GM19043 (cell line): ENCODE measurements at regions not wholly inside any gene's neighbourhood (a gene's known extent, or its start where the extent isn't known, plus 50 kb on each side); places are given as distances from the start of the nearest gene placed in this dataset.
"Not testable (repeated sequence)": the region's sequence is repeated elsewhere in the genome, so short reads cannot be mapped to it uniquely, and the experiment has no call there.

Experiments
- ATAC-seq: cut with Tn5 transposase; IDR thresholded peaks from one replicate; pipeline ENCODE4 v1.9.1; 2021; ENCODE audit warnings: low read depth; ENCODE audit not compliant: unreplicated experiment

DNA sequence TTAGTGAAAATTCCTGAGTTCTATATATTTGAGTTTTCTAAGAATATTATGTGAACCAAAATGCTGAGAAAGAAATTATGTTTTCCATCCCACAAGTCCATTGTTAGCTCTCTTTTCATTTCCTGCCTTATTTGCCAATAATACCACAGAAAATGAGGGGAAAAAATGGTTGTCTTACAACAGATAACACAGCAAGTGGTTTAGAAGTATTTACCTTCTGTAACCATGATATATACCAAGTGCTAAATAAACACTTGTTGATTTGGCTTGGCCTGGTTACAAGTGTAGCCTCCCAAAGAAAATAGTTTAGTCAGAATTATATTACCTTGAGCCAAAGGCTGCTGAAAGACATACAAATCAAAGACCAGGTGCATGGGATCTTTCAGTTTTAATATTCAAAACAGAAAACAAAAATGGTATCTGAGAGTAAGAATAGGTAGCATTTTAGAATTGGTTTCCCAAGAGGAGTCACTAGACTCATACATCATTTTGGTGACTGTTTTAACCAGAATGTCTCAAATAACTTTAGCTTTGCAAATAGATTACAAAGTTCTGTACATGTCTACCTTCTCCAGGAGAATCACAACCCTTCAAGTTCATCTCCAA, 439.8 kb upstream of the DYNLRB2 start:
- no peak for ATAC-seq

DNA sequence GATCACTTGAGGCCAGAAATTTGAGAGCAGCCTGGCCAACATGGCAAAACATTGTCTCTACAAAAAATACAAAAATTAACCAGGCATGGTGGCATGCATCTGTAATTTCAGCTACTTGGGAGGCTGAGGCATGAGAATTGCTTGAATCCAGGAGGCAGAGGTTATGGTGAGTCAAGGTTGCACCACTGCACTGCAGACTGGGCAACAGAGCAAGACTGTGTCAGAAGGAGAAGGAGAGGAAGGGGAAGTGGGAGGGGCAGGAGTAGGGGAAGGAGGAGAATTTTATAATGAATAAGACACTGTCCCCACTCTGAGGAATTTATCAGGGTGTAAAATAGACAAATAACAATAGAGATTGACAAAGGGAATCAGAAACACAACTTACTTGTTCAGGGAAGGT, 440.6 kb upstream of the DYNLRB2 start:
- ATAC-seq: no peak

DNA sequence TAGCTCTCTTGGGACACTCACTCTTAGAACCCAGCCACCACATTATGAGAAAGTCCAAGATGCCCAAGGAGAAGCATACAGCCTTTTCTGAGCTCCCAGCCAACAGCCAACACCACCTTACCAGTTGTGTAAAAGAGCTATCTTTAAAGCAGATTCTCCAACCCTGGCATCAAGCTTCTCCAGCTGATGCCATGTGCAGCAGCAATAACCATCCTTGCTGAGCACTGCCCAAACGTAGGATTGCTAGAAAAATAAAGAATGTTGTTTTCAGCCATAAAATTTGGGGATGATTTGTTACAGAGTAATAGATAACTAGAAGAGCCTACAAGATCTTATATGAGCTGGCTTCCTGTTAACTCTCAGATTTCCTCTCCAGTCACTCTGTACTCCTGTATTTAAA, 443.7 kb upstream of the DYNLRB2 start:
- no peak for ATAC-seq

DNA sequence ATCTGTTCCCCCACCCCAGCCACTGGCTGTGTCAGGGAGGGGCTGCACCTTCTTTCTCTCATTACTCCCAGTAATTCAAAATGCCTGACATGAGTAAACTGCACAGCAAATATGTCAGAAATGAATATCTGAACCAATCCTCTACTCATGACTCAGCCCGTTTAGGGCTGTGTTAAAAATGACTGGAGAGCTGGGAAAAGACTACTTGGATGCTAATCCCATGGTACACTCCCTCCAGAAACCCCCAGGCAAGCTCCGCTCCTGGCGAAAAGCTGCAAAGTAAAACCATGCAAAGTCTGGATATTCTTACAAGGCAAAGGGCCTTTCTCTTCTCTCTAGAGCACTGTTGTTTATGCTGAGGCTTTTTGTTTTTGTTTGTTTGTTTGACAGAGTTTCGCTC, 448.1 kb upstream of the DYNLRB2 start:
- no peak for ATAC-seq

DNA sequence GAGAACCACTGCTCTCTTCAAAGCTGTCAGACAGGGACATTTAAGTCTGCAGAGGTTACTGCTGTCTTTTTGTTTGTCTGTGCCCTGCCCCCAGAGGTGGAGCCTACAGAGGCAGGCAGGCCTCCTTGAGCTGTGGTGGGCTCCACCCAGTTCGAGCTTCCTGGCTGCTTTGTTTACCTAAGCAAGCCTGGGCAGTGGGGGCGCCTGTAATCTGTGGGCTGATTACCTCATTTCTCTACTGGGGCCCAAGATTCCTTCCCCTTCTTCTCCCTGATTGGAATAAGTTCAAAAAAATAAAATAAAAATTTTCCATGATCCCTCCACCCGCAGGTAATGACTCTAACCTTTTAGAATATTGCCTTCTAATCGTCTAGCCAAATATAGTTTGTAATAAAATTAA, 449.3 kb upstream of the DYNLRB2 start:
- ATAC-seq: not testable (repeated sequence)

DNA sequence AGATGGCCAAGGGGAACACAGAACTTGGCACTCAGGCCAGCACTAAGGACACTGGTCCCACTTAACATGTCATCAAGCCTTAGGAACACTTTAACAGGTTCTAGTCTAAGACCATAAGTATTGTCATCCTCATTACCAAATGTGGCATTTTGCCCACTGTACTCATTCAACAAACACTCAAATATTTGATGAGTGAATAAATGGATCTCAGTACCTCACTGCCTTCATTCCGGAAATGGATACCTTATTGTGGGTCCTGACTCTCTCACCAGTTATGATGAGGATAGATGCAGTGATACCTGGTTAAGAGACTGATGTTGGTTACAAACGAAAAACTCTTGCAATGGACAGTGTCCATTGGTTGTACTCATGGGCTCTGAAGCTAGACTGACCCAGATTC, 455.2 kb upstream of the DYNLRB2 start:
- ATAC-seq: no peak

DNA sequence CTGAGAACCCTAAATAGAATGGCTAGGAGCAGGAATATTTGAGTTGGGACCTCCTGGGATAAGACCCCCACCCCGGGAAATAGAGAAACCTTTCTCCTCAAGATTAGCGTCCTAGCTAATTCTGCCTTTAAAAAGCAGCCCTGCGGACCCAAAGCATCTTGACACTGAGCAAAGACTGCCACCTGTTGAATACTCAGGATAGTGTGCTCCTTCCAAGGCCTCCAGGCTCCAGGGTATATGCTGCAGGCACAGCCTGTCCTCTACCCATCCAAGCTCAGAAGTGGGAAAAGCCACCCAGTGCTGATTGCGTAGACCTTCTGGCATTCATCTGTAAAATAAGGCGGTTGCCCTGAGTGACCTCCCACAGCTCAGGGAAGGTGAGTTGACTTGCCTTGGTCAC, 456.2 kb upstream of the DYNLRB2 start:
- no peak for ATAC-seq

DNA sequence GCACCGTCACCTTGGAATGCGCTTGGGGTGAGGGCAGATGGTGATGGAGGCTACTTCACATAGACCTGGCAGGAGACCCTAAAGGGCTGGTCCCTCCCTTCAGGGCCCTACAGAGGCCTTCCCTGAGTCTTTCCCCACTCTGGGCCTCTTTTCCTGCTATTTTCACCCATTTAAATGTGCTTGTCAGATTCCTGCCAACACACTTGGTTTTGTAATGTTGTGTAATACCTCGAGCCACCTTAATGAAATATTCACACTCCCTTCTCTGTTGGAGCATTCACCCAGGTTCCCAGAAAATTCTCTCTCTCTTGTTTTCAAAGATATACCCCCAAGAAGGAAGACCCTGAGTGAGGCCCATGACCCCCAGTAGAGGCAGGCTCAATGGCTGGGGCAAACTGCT, 456.6 kb upstream of the DYNLRB2 start:
- ATAC-seq: no peak

DNA sequence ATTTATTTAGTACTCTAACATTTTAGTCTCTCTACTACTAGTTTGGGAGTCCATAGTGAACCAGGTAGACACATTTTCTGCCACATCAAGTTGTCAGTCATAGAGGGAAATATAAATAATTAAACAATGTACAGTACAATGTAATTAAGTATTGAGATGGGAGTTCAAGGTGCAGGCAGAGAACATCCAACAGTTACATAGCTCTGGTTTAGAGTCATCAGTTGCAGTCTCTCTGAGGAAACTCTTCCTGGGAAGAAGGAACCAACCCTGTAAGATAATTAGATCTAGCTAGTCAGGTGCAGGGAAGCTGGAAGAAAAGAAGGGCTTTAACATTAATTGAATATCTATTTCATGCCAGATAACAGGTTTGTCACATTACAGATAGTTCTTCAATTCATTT, 457.9 kb upstream of the DYNLRB2 start:
- no peak for ATAC-seq

DNA sequence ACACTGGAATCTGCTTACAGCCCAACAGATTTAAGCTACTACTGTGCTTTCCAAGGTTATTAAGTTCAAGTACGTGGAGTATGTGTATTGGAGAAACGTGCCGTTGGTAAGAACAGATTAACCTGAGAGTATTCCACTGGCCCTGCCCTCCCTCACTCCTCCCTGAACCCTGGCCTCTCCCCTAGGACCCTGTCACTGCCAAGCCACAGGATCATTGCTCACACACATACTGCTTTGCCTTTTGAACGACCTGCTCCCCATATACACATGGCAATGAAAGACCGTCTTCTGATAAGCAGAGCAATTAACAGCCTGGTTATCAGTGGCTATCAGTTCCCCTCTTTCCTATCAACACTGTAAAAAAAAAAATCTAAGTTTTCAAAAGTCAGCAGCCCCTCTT, 458.9 kb upstream of the DYNLRB2 start:
- no peak for ATAC-seq

DNA sequence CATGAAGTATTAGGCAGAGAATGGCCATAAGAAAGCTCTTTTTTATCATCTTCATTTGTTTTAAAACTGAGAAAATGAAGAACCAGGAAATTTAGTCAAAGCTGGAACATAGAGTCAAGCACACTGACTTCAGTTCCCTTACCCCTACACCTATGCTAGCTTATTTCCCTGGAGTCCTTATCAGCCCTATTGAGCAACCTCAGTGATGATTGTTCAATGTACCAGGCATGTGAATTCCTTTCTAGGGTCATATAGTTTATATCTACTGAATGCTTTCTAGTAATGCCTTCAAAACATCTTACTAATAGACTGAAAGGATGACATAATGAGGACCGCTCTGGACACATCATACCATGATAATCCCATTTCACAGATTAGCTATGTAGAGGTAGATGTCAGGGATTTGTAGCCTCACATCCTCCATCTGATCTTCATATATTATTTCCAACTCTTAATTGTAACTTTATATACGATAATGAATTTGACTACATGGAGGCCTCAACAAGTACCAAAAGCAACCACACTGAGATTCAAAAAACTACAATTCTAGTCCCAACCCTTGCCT, 460.4 kb upstream of the DYNLRB2 start:
- no peak for ATAC-seq

DNA sequence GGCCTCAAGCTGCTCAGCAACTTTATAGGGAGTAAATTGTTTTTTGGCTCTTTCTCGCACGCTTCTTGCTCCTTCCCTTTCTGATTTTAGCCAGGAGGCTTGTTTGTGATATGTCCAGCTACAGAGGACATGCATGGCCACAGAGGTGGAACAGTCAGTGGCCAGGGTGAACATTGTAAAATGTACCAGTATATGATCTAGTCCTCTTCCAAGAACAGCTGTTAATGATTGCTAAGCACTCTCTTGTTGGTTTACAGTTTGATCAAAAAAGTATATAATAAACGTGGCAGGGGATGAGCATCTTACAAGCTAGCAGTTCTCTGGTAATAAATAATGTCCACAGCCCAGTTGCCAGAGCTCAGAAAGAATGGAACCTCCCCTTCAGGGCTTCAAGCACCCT, 461.7 kb upstream of the DYNLRB2 start:
- no peak for ATAC-seq

DNA sequence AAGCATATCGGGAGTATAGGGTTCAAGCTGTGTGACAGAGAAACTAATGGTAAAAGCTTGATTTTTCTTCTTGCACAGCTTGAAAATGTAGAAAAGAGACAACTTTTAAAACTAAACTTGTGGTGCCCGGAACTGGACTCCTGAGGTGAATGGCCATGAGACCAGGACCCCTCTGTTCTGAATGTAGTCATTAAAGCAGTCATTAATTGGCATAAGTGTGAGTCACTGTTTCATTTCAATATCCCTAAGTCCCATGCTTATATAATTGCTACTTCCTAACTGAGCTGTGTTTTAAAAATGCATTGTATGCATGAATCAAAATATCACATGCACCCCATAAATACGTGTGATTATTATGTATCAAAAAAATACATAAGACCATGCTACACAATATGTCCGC, 463.1 kb upstream of the DYNLRB2 start:
- no peak for ATAC-seq

DNA sequence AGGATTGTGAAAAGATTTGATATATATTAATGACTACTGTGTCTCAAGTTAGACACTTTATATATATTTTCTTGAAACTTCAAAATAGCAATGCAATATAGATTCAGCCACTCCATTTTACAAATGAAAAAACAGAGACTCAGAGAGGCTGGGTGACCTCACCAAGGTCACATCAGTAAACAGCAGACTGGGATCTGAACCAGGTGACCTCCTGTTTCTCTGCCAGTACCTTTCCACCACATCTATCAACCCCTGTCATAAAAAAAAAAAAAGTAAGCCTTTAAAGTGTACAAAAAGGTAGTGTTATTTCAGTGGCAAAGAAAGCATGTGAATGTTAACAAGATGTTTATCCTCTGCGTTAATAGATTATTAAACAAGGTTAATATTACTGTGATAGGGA, 466.5 kb upstream of the DYNLRB2 start:
- ATAC-seq: no peak

DNA sequence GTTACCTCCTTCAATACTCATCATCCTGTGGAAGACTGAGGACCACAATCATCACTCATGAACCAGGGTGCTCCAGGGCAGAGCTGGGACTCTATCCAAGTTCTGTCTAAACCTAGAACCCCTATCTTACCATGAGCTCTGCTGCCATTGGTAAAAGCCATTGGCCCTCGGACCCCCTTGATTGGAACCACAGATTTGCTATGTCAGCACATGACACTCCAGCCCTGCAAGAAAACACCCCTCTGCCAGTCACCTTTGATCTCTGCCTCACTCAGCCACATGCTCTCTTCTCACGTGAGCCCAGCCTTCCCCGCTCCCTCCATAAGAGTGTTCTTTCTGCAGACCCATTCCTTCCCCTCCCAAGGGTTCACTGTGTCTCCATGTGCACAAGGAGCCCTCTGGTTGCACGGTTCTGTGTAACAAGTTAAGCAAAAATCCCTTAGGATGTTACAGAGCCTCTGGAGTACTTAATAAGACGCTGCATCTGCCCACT, 468.8 kb upstream of the DYNLRB2 start:
- no peak for ATAC-seq

DNA sequence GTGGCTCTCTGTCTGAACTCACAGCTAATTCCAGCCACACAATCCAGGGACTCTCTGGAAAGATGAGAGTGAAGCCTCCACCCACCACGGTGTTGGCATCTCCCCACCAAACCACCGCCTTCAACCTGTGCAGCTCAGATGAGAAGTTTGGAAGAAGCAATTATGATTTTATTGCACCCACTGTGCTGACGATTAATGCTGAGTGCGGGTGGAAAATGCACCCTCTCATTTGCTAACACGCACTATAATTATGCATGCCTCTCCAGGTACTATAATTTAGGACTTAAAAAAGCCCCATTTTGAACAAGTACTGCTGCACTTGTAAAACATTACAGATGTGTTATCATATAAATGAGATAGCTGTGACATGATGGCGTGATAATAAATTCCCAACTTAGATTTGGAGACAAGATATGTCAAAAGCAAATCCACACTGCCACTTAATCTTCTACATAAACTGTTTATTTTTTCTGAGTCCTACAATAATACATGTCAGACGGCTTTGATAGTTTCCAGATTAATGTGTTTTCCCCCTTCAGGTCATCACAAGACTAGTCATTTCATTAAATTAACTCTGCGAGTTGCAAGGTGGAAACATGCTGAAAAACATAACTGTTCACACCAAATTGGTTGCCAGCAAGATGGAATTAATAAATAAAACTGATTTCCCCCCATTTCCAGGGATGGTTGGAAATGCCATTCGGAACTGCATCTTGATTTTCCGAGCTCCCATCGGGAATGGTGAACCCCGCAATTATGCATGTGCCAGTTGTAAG, 466.5 kb upstream of the MAF start:
- no peak for ATAC-seq

DNA sequence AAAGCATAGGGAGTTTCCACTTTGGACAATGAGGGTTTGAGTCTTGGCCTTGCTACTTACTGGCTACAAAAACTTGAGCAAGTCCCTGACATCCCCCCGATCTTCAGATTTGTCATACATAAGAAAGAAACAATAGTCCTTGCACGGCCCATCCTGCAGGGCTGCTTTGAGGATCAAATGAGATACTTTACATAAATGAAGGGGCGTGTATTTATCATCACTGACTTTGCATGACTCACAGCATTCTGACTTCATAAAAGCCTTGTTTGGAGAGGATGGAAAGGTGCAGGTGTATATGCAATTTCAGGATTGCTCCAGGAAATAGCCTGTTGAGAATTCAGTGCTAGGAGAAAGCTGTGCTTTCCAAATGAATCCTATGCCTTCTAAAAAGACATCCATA, 465.0 kb upstream of the MAF start:
- no peak for ATAC-seq

DNA sequence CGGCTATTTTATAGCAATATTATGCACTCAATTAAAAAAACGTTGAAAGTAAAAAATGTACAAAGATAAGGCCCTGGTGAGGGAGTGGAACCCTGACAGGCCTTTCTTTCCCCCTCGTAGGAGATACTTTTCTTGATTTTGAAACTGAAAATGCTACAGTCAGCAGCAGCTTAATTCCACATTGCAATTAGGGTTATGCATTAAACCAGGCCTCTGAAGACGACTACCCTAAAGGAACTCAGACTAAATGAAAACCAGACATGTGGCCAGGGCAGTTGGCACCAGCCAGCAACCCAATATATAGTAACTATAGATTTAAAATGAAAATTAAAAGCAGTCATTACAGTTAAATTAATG, 463.2 kb upstream of the MAF start:
- no peak for ATAC-seq

DNA sequence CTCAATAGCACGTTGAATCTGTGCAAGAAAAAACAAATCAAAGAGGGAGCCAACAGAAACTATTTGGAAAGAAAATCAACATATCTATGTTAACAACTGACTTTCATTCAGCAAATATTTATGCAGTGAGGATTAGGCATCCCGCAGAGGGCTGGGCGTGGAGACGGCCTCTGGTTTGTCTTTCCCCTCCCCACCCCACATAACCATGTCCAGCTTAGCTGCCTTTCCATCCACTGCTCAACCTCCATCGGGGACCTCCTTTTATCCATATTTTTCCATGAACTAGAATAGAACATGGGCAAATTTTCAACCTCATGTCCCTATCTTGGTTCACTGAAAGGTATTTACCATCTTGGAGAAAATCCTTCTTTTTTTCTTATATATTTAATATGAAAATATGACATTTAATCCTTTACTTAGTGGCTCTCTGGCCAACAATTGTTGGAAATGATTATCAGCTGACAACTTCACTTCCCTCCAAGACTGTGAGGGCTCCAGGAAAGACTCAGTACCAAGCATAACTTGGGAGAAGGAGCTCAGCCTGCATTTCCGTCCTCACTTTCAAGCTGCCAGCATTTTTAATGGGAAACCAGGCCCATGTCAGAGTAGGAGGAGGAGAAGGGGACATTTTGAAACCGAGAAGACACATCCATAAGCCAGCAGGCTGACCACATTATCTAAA, 462.6 kb upstream of the MAF start:
- ATAC-seq: no peak

DNA sequence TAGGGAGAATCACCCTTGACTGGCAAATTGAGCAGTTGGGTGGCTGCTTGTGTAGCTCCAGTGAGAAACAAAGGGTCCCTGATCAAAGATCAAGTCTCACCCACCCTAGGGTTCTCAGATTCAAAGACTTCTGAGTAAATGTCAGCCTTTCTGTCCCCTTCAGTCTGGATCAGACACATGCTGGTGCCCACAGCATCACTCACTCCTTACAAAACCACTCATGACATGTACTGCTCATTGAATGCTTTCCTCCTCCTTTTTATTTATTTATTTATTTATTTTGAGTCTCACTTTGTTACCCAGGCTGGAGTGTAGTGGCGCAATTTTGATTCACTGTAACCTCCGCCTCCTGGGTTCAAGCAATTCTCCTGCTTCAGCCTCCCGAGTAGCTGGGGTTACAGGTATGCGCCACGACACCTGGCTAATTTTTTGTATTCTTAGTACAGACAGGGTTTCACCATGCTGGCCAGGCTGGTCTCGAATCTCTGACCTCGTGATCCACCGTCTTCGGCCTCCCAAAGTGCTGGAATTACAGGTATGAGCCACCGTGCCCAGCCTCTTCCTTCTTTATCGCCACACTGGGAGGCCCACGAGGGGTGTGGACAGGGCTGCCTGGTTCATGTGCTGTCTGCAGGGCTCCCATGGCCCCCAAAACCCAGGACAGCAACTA, 462.0 kb upstream of the MAF start:
- no peak for ATAC-seq

DNA sequence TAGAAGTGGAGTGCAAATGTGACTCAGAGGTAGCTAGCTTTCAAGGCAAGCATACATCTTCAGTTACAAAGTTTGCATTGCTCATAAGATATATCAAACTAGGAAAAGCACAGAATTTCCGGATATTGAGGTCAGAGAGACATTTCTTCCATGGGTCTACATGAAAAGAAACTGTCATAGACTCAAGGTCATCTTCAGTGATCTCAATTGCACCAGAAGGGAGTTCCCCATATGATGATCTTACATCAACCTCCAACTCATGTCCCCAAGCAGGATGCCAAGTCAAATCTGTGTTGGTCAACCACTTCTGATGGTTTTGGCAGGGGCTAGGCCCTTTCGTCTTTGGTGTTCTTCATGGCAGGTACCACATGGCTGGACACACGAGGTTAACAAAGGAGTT, 459.9 kb upstream of the MAF start:
- no peak for ATAC-seq
